ENCODE measurements at regions not wholly inside any gene's neighbourhood (a gene's known extent, or its start where the extent isn't known, plus 50 kb on each side); places are given as distances from the start of the nearest gene placed in this dataset.

DNA sequence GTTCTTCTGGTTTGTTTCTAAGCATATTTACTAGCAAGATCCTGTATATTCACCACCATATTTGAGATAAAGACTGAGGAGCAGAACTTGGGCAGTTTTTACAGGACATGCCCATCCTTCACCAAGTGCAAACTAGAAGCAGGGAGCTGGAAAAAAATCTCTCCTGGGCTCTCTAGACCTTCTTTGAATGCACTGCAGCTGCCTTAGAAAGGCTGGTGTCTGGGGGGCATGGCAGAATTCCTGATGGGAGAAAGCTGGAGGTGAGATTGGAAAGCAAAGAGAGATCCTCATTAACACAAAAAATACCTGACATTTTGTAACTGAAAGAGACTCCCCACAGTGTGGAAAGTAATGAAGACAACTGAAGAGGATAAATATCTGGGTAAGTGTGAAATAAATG, 1612.1 kb downstream of the OLFM4 start:
- TF ChIP-seq, protein P1, sequence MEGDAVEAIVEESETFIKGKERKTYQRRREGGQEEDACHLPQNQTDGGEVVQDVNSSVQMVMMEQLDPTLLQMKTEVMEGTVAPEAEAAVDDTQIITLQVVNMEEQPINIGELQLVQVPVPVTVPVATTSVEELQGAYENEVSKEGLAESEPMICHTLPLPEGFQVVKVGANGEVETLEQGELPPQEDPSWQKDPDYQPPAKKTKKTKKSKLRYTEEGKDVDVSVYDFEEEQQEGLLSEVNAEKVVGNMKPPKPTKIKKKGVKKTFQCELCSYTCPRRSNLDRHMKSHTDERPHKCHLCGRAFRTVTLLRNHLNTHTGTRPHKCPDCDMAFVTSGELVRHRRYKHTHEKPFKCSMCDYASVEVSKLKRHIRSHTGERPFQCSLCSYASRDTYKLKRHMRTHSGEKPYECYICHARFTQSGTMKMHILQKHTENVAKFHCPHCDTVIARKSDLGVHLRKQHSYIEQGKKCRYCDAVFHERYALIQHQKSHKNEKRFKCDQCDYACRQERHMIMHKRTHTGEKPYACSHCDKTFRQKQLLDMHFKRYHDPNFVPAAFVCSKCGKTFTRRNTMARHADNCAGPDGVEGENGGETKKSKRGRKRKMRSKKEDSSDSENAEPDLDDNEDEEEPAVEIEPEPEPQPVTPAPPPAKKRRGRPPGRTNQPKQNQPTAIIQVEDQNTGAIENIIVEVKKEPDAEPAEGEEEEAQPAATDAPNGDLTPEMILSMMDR (IDR thresholded peaks at IDR 0.05) = no peak
- TF ChIP-seq POLR2A (IDR thresholded peaks at IDR 0.05; ENCODE audit: low read depth) = no peak
- TF ChIP-seq POLR2AphosphoS5 (IDR thresholded peaks at IDR 0.05) = no peak

All from esophagus muscularis mucosa (tissue), 3 donors.